ENCODE measurements at regions not wholly inside any gene's neighbourhood (a gene's known extent, or its start where the extent isn't known, plus 50 kb on each side); places are given as distances from the start of the nearest gene placed in this dataset.
"Not testable (repeated sequence)": the region's sequence is repeated elsewhere in the genome, so short reads cannot be mapped to it uniquely, and the experiment has no call there.

- peak; percentile 55 for DNase-seq
Observed at GRCh38 chr18:73153271-73153670, 285.5 kb upstream of the NETO1 start.

GRCh38 chr18:73151086-73151485 lies 283.3 kb upstream of the NETO1 start:
- DNase-seq, result no peak

GRCh38 chr18:73150199-73150598 lies 282.4 kb upstream of the NETO1 start:
- DNase-seq, result no peak

GRCh38 chr18:73147590-73147989 lies 279.8 kb upstream of the NETO1 start:
- DNase-seq, result no peak

DNA sequence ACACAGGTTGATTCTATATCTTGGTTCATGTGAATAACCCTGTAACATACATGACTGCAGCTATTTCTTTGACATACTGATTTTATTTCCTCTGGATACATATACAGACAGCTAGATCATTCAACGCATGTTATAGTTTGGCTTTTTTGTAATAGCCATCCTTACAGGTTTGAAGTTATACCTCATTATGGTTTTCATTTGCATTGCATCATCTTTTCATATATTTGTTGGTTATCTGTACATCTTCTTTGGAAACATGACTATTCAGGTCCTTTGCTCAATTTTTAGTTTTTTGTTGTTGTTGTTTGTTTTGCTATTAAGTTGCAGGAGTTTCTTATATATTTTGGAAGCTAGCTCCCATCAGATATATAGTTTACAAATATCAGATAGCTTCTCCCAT lies 276.2 kb upstream of the NETO1 start:
- DNase-seq, result no peak

- DNase-seq, result no peak
Observed at GRCh38 chr18:73136134-73136533, 268.3 kb upstream of the NETO1 start.

DNA sequence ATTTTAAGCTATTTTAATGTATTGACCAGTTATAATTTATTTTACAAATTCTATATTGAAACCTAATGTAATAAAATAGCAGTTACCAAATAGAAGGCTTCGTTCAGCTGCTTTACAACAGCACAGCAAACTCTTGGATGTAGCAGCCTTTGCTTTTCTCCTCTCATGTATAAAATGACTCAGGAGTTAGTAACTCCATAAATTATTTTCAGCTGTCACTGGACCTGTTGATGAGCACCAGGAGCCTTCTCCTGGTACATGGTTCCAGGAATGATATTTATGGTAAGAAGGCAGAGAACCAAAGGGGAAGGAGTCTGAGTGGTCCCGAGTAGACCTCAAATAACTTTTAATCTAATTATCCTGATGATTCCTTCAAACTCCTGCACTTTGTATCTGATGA lies 256.4 kb upstream of the NETO1 start:
- peak; percentile 52 for DNase-seq

DNA sequence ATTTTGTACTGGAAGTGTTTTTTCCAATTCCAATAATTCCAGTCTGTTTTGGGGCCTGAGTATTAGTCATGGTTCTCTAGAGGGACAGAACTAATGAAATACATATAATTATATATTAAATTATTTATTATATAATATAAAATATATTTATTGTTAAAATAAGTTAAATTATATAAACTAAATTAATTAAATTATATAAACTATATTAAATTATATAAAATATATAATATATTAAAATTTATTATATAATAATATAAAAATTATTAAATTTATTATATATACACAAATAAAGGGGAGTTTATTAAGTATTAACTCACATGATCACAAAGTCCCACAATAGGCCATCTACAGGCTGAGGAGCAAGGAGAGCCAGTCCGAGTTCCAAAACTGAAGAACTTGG lies 253.4 kb upstream of the NETO1 start:
- no peak for DNase-seq

DNA sequence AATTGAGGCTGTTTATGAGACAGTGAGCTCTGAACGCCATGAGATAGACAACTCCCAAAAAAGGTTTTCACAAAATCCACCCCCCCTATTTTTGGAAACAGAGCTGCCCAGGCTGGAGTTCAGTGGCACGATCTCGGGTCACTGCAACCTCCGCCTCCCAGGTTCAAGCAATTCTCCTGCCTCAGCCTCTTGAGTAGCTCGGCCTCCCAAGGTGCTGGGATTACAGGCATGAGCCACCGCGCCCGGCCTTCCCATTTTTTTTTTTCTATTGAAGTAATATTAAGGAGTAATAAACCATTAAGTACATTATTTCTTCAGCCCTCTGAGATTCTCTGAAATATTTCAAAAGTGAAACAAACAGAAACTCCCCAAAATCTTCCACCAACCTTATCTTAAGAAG lies 252.8 kb upstream of the NETO1 start:
- DNase-seq, result no peak

DNA sequence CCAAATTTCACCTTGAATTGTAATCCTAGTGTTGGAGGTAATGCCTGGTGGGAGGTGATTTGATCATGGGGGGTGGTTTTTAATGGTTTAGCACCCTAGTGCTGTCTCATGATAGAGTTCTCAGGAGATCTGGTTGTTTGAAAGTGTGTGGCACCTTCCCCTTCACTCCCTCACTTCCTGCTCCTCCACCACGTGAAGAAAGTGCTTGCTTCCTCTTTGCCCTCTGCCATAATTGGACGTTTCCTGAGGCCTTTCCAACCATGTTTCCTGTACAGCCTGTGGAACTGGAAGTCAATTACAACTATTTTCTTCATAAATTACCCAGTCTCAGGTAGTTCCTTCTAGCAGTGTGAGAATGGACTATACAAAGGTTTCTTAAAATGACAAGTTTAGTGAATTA lies 251.8 kb upstream of the NETO1 start:
- DNase-seq, result no peak

DNA sequence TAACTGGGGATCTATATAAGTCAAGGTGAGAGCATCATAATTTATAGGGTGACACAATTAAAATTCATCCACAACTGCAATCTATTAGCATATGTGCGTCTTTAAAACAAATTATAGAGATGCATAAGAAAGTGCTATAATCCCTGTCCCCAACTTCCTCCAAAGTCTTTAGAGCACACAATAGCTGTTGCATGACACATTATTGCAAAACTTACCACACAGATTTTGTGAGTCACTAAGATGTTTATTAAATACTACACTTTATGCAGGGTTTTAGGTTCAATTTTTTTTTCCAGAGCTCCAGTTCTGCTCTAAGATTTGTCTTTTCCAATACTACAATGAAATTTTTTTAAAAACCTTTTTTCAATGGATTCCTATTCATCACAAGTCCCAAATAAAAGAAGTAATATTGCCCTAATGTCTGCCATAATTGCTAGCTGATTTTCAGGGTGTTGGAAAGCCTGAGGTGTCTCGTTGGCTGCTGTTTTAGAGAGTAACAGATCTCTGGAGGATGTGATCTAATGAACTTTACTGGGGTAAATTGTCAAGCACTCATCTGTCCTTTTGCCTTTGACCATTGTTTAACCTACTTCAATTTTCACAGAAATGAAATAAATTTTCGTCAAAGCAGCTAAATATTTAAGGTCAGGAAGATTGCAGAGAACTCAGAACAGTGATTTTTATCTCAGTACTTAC lies 250.5 kb upstream of the NETO1 start:
- DNase-seq, result peak; percentile 45

- DNase-seq, result no peak
Observed at GRCh38 chr18:73110307-73110706, 242.5 kb upstream of the NETO1 start.

DNA sequence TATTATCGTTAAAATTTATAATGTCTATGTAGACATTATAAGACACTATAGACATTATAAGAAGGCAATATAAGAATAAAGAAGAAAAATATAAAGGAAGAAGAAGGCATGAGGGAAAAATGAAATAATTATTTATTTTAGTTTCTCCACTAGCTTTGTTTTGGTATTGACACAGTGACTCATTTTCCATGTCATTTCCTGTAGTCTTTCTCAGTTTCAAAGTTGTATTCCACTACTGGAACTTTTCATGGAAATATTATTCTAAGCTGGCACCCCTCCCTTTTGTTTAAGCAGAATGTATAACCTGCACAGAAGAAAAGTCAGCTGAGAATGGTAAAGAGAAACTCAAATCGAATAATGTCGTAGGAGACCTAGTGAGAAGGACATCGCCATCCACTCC lies 234.2 kb upstream of the NETO1 start:
- DNase-seq, result no peak

DNA sequence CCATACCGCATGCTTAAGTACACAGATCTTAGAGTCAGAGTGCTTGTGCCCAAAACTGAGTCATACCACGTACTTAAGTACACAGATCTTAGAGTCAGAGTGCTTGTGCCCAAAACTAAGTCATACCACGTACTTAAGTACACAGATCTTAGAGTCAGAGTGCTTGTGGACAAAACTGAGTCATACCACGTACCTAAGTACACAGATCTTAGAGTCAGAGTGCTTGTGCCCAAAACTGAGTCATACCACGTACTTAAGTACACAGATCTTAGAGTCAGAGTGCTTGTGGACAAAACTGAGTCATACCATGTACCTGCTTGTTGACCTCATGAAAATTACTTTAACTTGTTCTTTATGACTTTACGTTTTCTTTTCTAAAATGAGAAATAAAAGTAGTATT lies 233.7 kb upstream of the NETO1 start:
- DNase-seq, result not testable (repeated sequence)

GRCh38 chr18:73099759-73100158 lies 232.0 kb upstream of the NETO1 start:
- DNase-seq, result no peak

GRCh38 chr18:73093687-73094250 lies 226.0 kb upstream of the NETO1 start:
- DNase-seq, result no peak

DNA sequence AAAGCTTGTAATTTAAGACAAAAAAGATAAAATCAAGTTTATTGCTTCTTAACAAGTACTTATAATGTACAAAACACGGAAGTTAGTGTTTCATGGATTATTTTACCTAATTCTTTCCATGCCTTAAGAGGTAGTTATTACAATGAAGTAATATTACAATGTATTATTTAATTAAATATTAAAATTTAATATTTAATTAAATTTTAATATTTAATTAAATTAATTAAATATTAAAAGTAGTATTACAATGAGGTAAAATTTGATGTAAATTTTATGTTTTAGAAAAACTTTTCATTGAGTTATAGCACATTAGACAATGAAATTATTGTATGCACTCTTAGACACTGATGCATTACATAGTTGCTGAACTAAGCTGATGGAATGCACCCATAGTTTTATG lies 220.7 kb upstream of the NETO1 start:
- no peak for DNase-seq

DNA sequence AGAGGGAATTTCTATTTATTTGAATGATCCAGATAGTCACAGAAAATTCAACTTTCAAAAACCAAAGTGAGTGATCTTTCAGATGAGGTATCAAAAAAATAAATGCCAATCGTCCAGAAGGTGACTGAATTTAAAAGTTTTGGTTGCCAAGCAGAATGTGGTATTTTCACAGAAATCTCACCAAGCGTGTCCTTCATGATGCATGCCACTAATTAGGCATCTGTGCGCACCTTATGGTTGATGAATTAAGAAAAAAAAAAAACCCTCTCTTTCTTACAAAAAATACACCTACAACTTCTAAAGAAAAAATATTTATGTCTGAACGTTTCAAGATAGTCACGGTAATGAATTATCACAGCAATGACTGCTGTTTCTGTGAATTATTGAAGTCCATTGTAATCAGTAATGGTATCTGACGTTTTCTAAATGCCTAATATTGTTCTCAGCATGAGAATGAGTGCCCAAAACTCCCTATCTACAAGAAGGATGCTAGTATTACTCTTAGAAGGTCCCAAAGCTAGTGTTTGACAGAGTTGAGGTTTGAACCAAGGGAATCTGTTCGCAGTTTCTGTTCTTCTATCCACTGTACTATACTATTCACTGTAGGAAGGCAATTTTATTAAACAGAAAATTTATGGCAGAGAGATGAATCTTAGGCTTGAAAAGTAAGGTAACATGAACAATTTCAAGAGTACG lies 219.6 kb upstream of the NETO1 start:
- DNase-seq, result no peak

DNA sequence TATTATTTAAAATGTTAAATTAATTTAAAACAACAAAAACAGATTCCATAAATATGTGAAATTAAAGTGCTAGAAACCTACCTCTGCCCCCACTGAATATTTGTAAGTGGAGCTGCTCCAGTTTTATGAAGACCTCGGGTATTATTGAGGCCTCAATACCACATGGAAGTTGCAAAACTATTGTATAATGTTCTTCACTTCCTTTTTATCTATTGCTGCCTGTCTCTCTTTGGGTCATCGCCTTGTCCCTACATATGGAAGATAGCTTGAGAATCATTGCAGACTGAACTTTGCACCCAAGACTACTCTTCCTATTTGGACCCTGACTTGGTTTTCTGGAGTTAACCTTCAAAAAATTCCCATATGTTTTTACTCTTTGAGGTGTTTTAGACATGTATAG lies 212.1 kb upstream of the NETO1 start:
- DNase-seq, result no peak

GRCh38 chr18:73060666-73061288 lies 193.0 kb upstream of the NETO1 start:
- peak; percentile 1 for DNase-seq

DNA sequence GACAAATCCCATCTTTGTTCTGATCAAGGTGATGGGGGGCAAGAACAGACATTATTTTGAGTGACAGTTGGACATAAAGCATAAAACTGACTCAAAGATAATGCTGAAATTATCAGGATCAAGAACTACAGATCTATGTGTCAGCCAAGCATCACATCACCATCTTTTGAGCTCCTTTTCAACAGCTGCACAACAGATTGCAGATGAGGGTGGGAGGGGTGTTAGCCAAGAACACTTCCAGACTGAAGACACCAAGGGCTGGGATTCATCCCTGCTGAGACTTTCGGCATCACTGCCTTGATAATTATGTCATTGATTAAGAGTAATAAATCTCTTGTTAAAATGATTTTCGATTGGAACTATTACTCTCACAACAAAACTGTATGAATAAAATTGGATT lies 191.5 kb upstream of the NETO1 start:
- no peak for DNase-seq

- DNase-seq, result no peak
Observed at GRCh38 chr18:73047688-73048087, 179.9 kb upstream of the NETO1 start.

DNA sequence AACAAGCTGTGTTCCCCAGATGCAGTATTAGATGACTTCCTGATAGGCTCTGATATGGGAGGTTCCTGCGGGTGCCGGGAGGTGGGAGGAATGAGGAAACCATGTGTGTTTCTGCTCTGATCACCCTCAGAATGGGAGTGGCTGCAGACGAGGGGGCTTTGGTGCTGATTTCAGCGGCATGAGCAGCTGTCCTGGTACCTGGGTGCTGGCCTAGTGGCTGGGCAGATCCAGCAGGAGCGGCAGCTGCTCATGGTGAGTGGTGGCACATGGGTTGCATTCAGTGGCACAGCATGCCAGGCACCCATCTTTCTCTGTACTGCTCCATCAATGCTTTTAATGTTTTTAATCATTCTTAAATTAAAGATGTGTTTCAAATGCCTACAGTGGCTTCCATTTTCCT lies 177.2 kb upstream of the NETO1 start:
- DNase-seq, result no peak

GRCh38 chr18:73043611-73044010 lies 175.8 kb upstream of the NETO1 start:
- DNase-seq, result no peak

Measured in fibroblast of upper back skin (primary cell).